ENCODE measurements at regions not wholly inside any gene's neighbourhood (a gene's known extent, or its start where the extent isn't known, plus 50 kb on each side); places are given as distances from the start of the nearest gene placed in this dataset.

GRCh38 chr20:48090314-48090713 is 305.0 kb upstream of the SULF2 start:
- no peak for DNase-seq (ENCODE audit: low read depth in 2 of 2)

- no peak for DNase-seq (ENCODE audit: low read depth in 2 of 2)
These were observed 295.3 kb upstream of the SULF2 start for GRCh38 chr20:48080583-48080982.

- no peak for DNase-seq (ENCODE audit: low read depth in 2 of 2)
These were observed 293.7 kb upstream of the SULF2 start for GRCh38 chr20:48079028-48079427.

- no peak for DNase-seq (ENCODE audit: low read depth in 2 of 2)
These were observed 291.5 kb upstream of the SULF2 start for GRCh38 chr20:48076747-48077146.

DNA sequence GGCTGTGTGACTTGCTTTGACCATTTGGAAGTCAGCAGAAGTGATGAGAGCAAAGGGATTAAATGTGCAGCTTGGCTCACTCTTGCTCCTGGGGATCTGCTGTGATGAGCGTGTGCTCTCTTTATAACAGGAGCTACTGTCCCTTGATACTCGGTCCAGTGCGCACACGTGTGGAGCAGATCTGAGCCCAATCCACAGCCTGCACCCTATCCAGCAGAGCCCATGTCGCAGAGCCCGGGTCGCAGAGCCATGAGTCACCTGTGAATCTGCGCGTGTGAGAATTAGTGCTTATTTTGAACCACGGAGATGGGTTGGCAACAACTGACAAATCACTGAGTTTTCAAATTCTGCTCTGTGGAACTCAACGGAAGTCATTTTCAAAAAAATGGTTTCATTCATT is 291.0 kb upstream of the SULF2 start:
- no peak for DNase-seq (ENCODE audit: low read depth in 2 of 2)

GRCh38 chr20:48075591-48076174 is 290.4 kb upstream of the SULF2 start:
- DNase-seq (ENCODE audit: low read depth in 2 of 2), result no peak

DNA sequence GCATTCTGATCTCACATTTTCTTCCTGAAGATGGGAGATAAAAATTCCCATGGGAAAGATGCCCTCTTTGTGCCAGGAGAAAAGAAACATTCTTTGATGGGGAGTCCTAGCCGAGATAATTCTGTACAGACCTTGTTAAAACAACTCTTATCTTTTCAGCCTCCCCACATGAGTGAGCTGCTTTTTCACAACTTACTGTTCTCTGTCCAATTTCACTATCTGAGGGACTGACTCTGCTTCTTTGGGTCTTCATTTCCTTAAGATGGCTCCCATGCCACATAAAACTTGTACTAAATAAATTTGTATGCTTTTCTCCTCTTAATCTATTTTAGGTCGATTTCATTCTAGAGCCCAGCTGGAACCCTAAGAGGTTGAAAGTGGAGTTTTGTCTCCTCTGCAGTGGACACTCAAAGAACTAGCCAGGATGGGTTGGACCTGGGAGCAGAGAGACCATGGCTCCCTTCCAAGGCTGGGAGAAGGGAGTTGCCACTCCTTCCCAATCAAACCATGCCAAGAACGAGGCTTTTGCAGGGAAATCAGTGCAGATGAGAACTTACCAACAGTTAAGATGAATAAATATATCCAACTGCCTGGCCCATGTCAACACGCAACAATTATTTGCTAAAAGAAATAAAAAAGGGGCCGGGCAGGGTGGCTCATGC is 285.8 kb upstream of the SULF2 start:
- DNase-seq (ENCODE audit: low read depth in 2 of 2), result no peak

DNA sequence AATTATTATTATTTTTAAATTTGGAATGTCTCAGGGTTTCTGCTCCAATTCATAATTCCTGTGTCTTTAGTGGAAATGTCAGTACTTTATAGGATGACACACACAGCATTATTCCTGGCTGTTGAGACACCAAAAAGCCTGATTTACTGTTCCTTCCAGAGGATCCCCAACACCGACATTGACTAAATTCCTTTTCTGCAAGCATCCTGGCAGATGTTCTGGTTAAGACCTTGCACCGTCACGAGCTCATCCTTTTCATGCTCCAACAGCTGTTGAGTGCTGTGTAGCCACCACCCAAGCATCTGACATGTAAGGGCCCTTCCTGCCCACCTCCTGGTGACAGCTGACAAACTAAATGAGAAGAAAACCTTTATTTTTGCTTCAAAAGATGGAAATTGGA is 284.3 kb upstream of the SULF2 start:
- DNase-seq (ENCODE audit: low read depth in 2 of 2), result no peak

DNA sequence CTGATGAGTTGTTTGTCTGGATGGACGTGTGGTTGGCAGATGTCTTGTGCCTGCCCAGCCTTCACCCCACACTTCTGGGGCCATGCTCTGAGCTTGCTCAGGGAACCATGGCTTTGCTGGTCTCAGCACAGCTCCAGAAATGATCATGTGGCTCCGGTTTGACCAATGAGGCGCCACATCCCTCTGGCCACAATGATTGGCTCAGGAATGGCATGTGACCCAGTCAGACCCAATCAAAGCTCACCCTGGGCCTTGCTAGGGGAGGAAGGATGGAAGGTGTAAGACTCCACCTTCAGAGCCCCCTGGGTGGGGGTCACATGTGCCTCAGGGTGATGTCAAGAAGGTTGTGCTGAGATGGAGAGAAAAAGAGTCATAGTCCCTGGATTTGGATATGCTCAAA is 281.6 kb upstream of the SULF2 start:
- no peak for DNase-seq (ENCODE audit: low read depth in 2 of 2)

DNA sequence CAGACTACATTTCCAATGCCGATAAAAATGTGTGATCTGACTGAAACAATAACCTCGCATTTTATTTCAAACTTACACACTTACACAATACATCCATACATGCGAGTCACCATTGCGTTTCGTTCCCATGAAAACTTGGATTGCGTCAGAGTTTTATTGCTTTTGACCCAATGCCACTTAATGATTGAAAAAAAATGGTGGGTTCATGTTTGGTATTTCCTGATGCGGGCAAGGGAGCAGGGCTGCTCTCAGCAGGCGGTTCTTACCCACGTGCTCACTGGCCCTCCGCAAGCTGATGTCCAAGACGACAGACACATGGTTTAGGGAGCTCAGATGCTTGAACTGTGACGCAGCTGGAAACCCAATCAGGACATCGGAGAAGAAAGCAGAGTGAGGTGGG is 281.0 kb upstream of the SULF2 start:
- no peak for DNase-seq (ENCODE audit: low read depth in 2 of 2)

GRCh38 chr20:48065833-48066232 is 280.6 kb upstream of the SULF2 start:
- no peak for DNase-seq (ENCODE audit: low read depth in 2 of 2)

DNA sequence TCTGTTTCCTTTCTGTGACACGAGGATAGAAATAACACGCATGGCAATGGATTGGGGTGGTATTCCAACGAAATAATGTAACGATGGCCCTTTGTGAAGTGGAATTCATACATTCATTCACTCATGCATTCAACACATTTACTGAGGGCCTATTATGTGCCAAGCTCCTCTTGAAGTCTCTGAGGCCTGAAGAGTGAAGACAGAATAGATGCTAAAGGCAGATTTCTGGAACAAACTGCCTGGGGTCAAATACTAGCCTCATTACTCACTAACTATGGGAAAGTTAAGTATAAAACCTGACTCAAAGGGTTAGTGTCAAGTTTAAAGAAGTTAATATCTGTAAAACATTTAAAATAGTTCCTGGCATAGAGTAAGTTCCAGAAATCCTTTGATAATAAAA is 279.6 kb upstream of the SULF2 start:
- DNase-seq (ENCODE audit: low read depth in 2 of 2), result no peak

DNA sequence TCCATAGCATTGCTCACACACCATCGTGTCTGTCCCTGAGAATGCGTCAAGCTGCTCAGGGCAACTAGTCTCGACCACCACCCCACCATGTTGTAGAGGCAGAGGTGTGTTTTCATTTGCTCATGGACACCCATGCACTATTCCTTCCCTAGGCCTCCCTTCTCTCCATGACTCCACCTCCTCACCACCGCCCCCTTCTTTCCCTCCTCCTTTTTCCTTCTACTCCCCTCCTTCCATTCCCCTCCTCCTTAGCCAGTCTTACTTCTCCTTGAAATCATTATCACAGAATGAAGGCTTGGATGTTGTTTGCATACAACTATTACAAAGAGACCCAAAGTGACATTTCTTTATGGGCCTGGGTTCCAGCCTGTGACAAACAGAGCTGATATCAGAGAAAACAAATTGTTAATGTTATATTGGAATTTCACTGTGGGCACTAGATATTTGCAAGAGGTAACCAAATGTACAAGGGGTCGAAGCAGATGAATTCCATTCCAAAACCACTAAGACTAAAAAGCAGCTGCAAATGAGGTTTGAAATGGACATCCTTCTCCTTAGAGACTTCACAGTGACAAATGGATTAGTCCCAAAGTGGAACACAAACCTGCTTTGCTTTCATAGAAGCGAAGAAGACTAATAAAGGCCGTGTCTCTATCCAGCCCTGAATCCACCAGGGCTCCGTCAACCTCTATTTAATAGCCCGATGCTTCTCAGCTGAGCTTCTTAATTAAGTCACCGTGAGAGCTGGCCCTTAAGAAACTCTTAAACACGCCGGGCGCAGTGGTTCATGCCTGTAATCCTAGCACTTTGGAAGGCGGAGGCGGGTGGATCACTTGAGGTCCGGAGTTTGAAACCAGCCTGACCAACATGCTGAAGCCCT is 275.8 kb upstream of the SULF2 start:
- no peak for DNase-seq (ENCODE audit: low read depth in 2 of 2)

- DNase-seq (ENCODE audit: low read depth in 2 of 2), result no peak
These were observed 273.6 kb upstream of the SULF2 start for GRCh38 chr20:48058611-48059559.

- DNase-seq (ENCODE audit: low read depth in 2 of 2), result no peak
These were observed 272.5 kb upstream of the SULF2 start for GRCh38 chr20:48057739-48058138.

- no peak for DNase-seq (ENCODE audit: low read depth in 2 of 2)
These were observed 272.0 kb upstream of the SULF2 start for GRCh38 chr20:48057251-48057650.

DNA sequence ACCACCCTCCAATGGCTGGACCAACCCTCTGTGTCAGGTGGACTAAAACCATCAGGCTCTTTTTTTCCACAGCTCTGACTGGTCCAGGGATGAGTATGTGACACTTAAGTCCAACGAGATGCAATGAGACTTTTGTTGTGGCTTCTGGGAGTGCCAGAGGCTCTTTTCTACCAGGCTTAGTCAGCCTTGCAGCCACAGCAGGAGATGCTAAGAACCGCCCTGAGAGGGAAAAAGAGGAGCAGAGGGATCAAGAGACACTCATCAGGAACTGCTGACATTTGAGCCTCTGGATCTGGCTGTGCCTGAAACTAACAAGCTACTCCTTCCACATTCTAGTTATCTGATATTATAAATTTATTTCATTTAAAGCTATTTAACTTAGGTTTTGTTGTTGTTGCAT is 270.9 kb upstream of the SULF2 start:
- no peak for DNase-seq (ENCODE audit: low read depth in 2 of 2)

- no peak for DNase-seq (ENCODE audit: low read depth in 2 of 2)
These were observed 268.8 kb upstream of the SULF2 start for GRCh38 chr20:48054051-48054450.

DNA sequence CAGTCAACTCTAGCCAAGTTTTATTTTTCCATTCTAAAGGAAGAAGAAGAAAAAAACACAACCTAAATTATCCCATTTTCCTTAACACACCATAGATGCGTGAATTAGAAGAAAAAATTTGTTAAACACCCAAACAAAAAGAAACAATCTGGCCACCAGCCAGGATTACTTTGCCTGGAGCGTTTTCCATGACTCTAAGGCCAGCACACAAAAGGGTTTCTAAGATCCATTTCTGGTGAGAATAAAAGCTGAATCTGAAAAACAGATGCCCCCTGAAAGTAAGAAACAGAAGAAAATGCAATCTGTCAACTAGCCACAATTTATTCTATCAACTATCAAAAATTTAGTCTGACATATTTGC is 267.2 kb upstream of the SULF2 start:
- no peak for DNase-seq (ENCODE audit: low read depth in 2 of 2)

DNA sequence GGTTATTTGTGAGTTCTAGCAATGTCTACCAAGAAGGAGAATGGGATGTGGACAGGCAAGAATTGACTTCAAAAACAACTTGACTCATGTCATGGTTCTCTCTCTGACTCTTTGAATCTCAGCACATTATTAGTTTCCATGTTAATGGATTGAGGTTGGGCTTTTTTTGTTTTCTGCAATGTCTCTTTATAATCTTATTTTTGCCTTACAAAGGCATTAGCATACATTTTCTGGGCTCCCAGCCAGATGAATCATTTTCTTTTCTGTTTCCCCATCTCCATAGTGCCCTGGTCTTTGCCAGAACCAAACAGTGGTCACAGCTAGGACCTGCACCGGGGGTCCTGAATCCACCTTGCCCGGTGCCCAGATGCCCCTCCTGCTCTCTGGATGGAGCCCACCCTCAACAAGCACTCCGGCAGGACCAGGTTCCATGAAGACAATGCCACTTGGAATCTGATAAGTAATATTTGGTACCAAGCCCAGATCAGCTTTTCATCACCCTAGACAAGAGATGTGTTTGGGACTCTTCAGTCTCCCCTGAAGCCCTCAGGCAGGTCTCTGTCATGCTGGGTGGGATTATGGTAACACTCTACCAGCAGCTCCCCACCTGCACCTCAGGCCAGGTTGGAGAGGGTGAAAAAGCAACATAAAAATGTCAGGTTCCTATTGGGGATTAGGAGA is 266.7 kb upstream of the SULF2 start:
- DNase-seq (ENCODE audit: low read depth in 2 of 2), result no peak

DNA sequence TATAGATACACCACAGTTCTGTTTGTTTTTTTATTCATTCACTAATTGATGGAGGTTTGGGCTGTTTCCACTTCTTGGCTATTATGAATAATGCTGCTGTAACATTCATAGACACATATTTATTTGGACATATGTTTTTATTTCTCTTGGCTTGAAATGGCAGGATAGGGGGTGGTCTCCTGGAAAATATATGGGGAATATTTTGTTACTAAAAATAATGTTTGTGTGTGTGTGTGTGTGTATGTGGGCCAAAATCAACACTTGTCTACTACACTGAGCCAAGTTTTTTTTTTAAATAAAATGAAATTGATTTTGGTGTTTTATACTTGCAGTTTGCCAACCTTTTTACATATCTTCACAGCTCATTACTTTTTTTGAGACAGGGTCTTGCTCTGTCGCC is 264.4 kb upstream of the SULF2 start:
- no peak for DNase-seq (ENCODE audit: low read depth in 2 of 2)

Measured in activated CD4-positive, alpha-beta T cell treated with anti-CD3 and anti-CD28 coated beads for 24 hours (primary cell).